ENCODE measurements at regions not wholly inside any gene's neighbourhood (a gene's known extent, or its start where the extent isn't known, plus 50 kb on each side); places are given as distances from the start of the nearest gene placed in this dataset.

GRCh38 chr5:2007878-2008501 lies 125.3 kb upstream of the IRX4 start:
- no peak overlapping the region for H3K4me2 ChIP-seq (ENCODE audit: low read length)
- no peaks in the 10 kb centered on the region for H3K79me2 ChIP-seq (ENCODE audit: low read length)
- no peak overlapping the region for H3K9ac ChIP-seq (ENCODE audit: low read length)
- no peaks in the 10 kb centered on the region for H3K4me1 ChIP-seq (ENCODE audit: low read length)
- H3K9me3 ChIP-seq (ENCODE audit: insufficient read depth, low read length): no peaks in the 10 kb centered on the region
- H3K27ac ChIP-seq (ENCODE audit: low read length): no peak overlapping the region
- H3K36me3 ChIP-seq (replicated peaks; ENCODE audit: low read depth, low read length): no peaks in the 10 kb centered on the region
- TF ChIP-seq EZH2phosphoT487 (IDR thresholded peaks at IDR 0.05; ENCODE audit: low read depth): no peak
- no peak for TF ChIP-seq CTCF (IDR thresholded peaks at IDR 0.05; ENCODE audit: low read depth, low read length)
- 0 out of 2 replicates have a peak, but pooled peaks cover 2% of the 10 kb centered on the region for H3K27me3 ChIP-seq (ENCODE audit: low read depth, low read length)
- H3K4me3 ChIP-seq (ENCODE audit: low read length): no peak overlapping the region
- no peaks in the 10 kb centered on the region for H4K20me1 ChIP-seq (ENCODE audit: insufficient read depth, low read length)
- H2AFZ ChIP-seq (ENCODE audit: low read depth, low read length): no peak overlapping the region

DNA sequence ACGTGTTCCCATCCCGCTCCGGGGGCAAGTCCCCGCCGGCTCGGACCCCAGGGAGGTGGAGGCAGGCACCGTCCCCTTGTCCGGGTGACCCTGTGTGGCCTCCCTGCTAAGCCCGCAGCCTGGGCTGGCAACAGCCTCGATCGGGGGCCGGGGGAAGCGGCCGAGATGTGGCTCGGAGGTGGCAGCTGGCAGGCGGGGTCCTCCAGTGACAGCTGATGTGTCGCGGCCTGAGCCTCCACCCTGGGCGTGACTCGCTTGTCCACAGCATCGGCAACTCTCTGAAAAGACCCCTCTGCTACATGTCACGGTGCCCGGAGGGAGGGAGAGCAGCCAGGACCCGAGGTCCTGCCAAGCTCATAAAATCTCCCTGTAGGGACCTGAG lies 124.8 kb upstream of the IRX4 start:
- 0 out of 2 replicates have a peak, but pooled peaks cover 2% of the 10 kb centered on the region for H3K27me3 ChIP-seq (ENCODE audit: low read depth, low read length)
- H3K27ac ChIP-seq (ENCODE audit: low read length): no peak overlapping the region
- H3K4me2 ChIP-seq (ENCODE audit: low read length): no peak overlapping the region
- no peaks in the 10 kb centered on the region for H3K9me3 ChIP-seq (ENCODE audit: insufficient read depth, low read length)
- no peak overlapping the region for H2AFZ ChIP-seq (ENCODE audit: low read depth, low read length)
- TF ChIP-seq CTCF (IDR thresholded peaks at IDR 0.05; ENCODE audit: low read depth, low read length) (no peak), EZH2phosphoT487 (IDR thresholded peaks at IDR 0.05; ENCODE audit: low read depth) (no peak)
- no peaks in the 10 kb centered on the region for H3K4me1 ChIP-seq (ENCODE audit: low read length)
- no peak overlapping the region for H3K9ac ChIP-seq (ENCODE audit: low read length)
- no peaks in the 10 kb centered on the region for H3K79me2 ChIP-seq (ENCODE audit: low read length)
- no peaks in the 10 kb centered on the region for H4K20me1 ChIP-seq (ENCODE audit: insufficient read depth, low read length)
- H3K36me3 ChIP-seq (replicated peaks; ENCODE audit: low read depth, low read length): no peaks in the 10 kb centered on the region
- H3K4me3 ChIP-seq (ENCODE audit: low read length): no peak overlapping the region

GRCh38 chr5:2006971-2007291 lies 124.2 kb upstream of the IRX4 start:
- TF ChIP-seq CTCF (IDR thresholded peaks at IDR 0.05; ENCODE audit: low read depth, low read length) (no peak), EZH2phosphoT487 (IDR thresholded peaks at IDR 0.05; ENCODE audit: low read depth) (no peak)
- H4K20me1 ChIP-seq (ENCODE audit: insufficient read depth, low read length): no peaks in the 10 kb centered on the region
- no peaks in the 10 kb centered on the region for H3K79me2 ChIP-seq (ENCODE audit: low read length)
- H3K4me1 ChIP-seq (ENCODE audit: low read length): no peaks in the 10 kb centered on the region
- H3K9me3 ChIP-seq (ENCODE audit: insufficient read depth, low read length): no peaks in the 10 kb centered on the region
- H3K9ac ChIP-seq (ENCODE audit: low read length): no peak overlapping the region
- H3K27me3 ChIP-seq (ENCODE audit: low read depth, low read length): 0 out of 2 replicates have a peak, but pooled peaks cover 2% of the 10 kb centered on the region
- no peak overlapping the region for H3K4me3 ChIP-seq (ENCODE audit: low read length)
- no peak overlapping the region for H2AFZ ChIP-seq (ENCODE audit: low read depth, low read length)
- H3K27ac ChIP-seq (ENCODE audit: low read length): no peak overlapping the region
- no peak overlapping the region for H3K4me2 ChIP-seq (ENCODE audit: low read length)
- no peaks in the 10 kb centered on the region for H3K36me3 ChIP-seq (replicated peaks; ENCODE audit: low read depth, low read length)

DNA sequence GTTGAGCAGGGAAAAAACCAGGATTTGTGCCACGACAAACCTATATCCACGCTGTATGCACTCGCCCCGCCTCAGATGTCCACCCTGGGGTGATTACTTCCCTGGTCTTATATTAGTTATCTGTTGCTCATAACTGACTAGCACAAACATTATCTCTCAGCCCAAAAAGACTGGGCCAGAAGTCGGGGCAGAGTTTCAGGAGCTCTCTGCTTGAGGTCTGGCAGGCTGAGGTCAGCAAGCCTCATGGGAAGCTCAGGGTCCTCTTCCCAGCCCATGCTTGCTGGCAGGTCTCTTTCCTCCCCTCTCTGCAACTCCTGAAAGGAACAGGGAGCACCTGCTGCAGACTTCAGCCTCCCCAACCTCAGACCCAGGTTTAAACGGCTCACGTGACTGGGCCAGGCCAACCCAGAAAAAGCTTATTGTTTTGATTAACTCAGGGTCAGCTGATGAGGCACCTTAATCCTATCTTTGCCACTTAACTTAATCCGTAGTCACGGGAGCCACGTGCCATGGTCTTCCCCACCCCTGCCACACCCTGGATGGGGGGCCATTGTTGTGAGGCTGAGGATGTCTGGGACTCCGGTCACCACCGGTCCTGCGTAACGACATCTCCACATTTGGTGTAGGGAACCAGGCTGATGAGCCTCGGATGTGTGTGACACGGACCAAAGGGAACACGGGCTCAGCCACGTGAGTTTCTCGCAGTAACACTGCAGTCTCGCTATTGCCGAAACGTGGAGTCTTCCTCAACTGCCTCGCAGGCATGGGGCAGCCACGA lies 123.7 kb upstream of the IRX4 start:
- H3K4me1 ChIP-seq (ENCODE audit: low read length): no peaks in the 10 kb centered on the region
- H3K79me2 ChIP-seq (ENCODE audit: low read length): no peaks in the 10 kb centered on the region
- no peak overlapping the region for H3K4me2 ChIP-seq (ENCODE audit: low read length)
- H3K36me3 ChIP-seq (replicated peaks; ENCODE audit: low read depth, low read length): no peaks in the 10 kb centered on the region
- H3K27me3 ChIP-seq (ENCODE audit: low read depth, low read length): 0 out of 2 replicates have a peak, but pooled peaks cover 2% of the 10 kb centered on the region
- no peak overlapping the region for H2AFZ ChIP-seq (ENCODE audit: low read depth, low read length)
- H3K27ac ChIP-seq (ENCODE audit: low read length): no peak overlapping the region
- TF ChIP-seq EZH2phosphoT487 (IDR thresholded peaks at IDR 0.05; ENCODE audit: low read depth) (no peak), CTCF (IDR thresholded peaks at IDR 0.05; ENCODE audit: low read depth, low read length) (no peak)
- H3K4me3 ChIP-seq (ENCODE audit: low read length): no peak overlapping the region
- H3K9ac ChIP-seq (ENCODE audit: low read length): no peak overlapping the region
- no peaks in the 10 kb centered on the region for H4K20me1 ChIP-seq (ENCODE audit: insufficient read depth, low read length)
- no peaks in the 10 kb centered on the region for H3K9me3 ChIP-seq (ENCODE audit: insufficient read depth, low read length)

All from OCI-LY3 (cell line).